ENCODE measurements at regions not wholly inside any gene's neighbourhood (a gene's known extent, or its start where the extent isn't known, plus 50 kb on each side); places are given as distances from the start of the nearest gene placed in this dataset.

GRCh38 chr2:66895206-66895605 lies 460.3 kb downstream of the MEIS1 start:
- Mint-ChIP-seq H3K9me3 (ENCODE audit: low read depth) (peaks cover 2% of the 10 kb centered on the region), H3K4me1 (no peaks in the 10 kb centered on the region), H3K27me3 (no peaks in the 10 kb centered on the region), H3K4me3 (no peak overlapping the region), H3K27ac (no peak overlapping the region), H3K36me3 (ENCODE audit: low read depth) (no peaks in the 10 kb centered on the region)
- ATAC-seq, result no peak
- ChIA-PET POLR2A (no interaction called here), CTCF (no interaction called here)
- DNase-seq, result no peak
- intact Hi-C loops (cut with DNase I, micrococcal nuclease), result no loop called here

DNA sequence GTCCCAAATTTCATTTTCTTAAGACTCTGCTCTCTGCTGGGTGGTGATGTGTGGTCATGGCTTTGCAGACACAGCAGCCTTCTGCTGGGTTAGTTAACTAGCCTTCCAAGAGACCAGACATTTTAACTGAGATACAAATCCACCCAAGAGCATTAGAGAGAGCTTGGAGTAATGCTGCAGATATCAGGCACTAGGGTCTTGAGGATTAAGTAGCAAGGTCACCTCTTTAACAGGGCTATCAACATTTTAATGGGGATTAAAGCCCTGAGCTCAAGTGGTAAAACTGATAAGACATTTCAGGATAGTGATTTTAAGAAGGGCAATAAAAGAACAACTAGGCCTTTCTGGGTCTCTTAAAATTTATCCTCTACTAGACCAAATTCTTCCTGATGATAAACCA lies 461.2 kb downstream of the MEIS1 start:
- no peak for DNase-seq
- no peaks in the 10 kb centered on the region for H3K27me3 Mint-ChIP-seq
- CTCF ChIA-PET, result no interaction called here
- peaks cover 2% of the 10 kb centered on the region for H3K9me3 Mint-ChIP-seq (ENCODE audit: low read depth)
- H3K27ac Mint-ChIP-seq, result no peak overlapping the region
- intact Hi-C loops (cut with DNase I, micrococcal nuclease), result no loop called here
- H3K4me3 Mint-ChIP-seq, result no peak overlapping the region
- POLR2A ChIA-PET, result no interaction called here
- ATAC-seq, result no peak
- H3K4me1 Mint-ChIP-seq, result no peaks in the 10 kb centered on the region
- H3K36me3 Mint-ChIP-seq (ENCODE audit: low read depth), result no peaks in the 10 kb centered on the region

- no peak for ATAC-seq
- H3K4me1 Mint-ChIP-seq, result no peaks in the 10 kb centered on the region
- intact Hi-C loops (cut with DNase I, micrococcal nuclease), result no loop called here
- ChIA-PET CTCF (no interaction called here), POLR2A (no interaction called here)
- H3K27ac Mint-ChIP-seq, result no peak overlapping the region
- H3K4me3 Mint-ChIP-seq, result no peak overlapping the region
- no peaks in the 10 kb centered on the region for H3K27me3 Mint-ChIP-seq
- H3K9me3 Mint-ChIP-seq (ENCODE audit: low read depth), result peaks cover 2% of the 10 kb centered on the region
- DNase-seq, result no peak
- H3K36me3 Mint-ChIP-seq (ENCODE audit: low read depth), result no peaks in the 10 kb centered on the region
Observed at GRCh38 chr2:66897181-66897580, 462.3 kb downstream of the MEIS1 start.

DNA sequence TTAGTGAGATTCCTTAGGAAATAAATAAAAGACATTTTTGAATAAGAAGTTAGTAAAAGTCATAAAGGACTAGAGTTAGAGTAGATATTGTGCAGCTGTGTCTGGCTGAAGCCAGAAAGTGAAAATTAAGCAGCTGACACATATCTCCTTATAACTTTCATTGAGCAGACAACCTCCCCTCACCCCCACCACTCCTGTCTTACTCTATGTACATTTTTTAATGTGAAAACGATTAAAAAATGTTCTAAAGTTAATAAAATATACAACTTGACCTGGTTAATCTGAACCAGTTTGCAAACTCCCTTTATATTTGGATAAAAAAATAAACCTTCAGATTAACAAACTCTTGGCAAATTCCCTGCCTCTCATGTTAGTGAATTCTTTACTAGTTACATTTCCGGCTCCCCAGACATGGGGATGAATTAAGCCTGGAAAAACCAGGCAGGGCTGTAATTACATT lies 462.8 kb downstream of the MEIS1 start:
- no peak for DNase-seq
- peaks cover 2% of the 10 kb centered on the region for H3K9me3 Mint-ChIP-seq (ENCODE audit: low read depth)
- no peak overlapping the region for H3K4me3 Mint-ChIP-seq
- intact Hi-C loops (cut with DNase I, micrococcal nuclease), result no loop called here
- POLR2A ChIA-PET, result no interaction called here
- H3K27ac Mint-ChIP-seq, result no peak overlapping the region
- no peaks in the 10 kb centered on the region for H3K36me3 Mint-ChIP-seq (ENCODE audit: low read depth)
- no peaks in the 10 kb centered on the region for H3K4me1 Mint-ChIP-seq
- H3K27me3 Mint-ChIP-seq, result no peaks in the 10 kb centered on the region
- no peak for ATAC-seq
- CTCF ChIA-PET, result no interaction called here

DNA sequence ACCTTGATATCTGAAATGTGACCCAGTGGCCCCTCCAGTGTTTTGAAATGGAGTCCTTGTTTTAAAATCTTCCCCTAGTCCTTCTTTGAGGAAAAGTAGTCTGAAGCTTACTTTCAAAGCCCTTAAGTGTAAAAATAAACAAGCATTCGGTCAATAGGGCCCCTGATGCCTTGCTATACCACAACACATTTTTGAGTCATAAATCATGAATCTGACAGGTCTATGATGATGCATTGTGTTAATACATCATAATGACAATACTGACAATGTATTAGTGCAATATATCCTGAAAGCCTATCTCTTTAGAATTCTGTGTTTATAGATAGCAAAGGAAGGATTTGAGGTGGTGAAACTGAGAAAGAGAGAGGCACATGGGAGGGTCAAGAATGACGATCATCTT lies 464.2 kb downstream of the MEIS1 start:
- ChIA-PET CTCF (no interaction called here), POLR2A (no interaction called here)
- ATAC-seq (no peak), DNase-seq (no peak)
- Mint-ChIP-seq H3K4me3 (no peak overlapping the region), H3K27me3 (no peaks in the 10 kb centered on the region), H3K4me1 (no peaks in the 10 kb centered on the region), H3K36me3 (ENCODE audit: low read depth) (no peaks in the 10 kb centered on the region), H3K9me3 (ENCODE audit: low read depth) (peaks cover 2% of the 10 kb centered on the region), H3K27ac (no peak overlapping the region)
- intact Hi-C loops (cut with DNase I, micrococcal nuclease), result no loop called here

DNA sequence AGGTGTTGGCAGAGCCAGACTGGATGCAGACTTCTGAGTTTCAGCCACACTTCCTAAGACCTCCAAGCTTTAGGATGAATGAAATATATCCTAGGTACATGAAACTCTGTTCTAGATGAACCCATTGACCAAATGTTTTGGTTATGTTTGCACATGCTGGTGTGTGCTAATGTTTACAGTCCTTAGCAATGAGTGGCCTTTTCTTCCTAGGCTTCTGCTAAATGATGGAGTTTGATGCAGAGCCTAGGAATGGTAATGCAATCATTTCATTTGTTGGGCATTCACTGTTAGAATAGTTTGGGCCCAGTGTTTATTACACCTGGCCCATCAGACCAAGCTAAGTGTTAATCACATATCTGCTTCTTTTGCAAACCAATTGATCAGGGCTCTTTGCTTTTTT lies 464.7 kb downstream of the MEIS1 start:
- H3K4me1 Mint-ChIP-seq, result no peaks in the 10 kb centered on the region
- ChIA-PET POLR2A (no interaction called here), CTCF (no interaction called here)
- no peak for ATAC-seq
- intact Hi-C loops (cut with DNase I, micrococcal nuclease), result no loop called here
- no peak overlapping the region for H3K4me3 Mint-ChIP-seq
- no peak for DNase-seq
- no peaks in the 10 kb centered on the region for H3K36me3 Mint-ChIP-seq (ENCODE audit: low read depth)
- peaks cover 2% of the 10 kb centered on the region for H3K9me3 Mint-ChIP-seq (ENCODE audit: low read depth)
- H3K27me3 Mint-ChIP-seq, result no peaks in the 10 kb centered on the region
- no peak overlapping the region for H3K27ac Mint-ChIP-seq

DNA sequence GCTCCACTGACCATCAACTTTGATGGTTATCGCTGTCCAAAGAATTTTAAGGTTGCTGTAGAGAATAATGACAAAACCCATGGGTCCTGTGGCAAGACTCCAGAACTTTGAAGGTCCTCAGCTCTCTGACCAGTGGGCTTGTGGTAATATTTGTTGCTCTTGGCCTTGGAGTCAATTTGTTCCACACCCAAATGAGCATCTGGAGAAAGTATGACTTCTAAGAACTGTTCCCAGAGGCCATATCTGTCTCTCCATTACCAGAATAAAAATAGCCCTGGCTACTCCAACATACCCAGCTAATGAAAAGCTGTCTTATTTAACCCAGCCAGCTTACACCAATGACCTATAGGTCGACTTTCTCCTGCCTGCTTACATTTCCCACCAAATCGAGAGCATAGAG lies 466.4 kb downstream of the MEIS1 start:
- ChIA-PET CTCF (no interaction called here), POLR2A (no interaction called here)
- H3K36me3 Mint-ChIP-seq (ENCODE audit: low read depth), result no peaks in the 10 kb centered on the region
- no peak for DNase-seq
- no peaks in the 10 kb centered on the region for H3K27me3 Mint-ChIP-seq
- no peaks in the 10 kb centered on the region for H3K4me1 Mint-ChIP-seq
- no peak overlapping the region for H3K27ac Mint-ChIP-seq
- intact Hi-C loops (cut with DNase I, micrococcal nuclease), result no loop called here
- ATAC-seq, result no peak
- no peak overlapping the region for H3K4me3 Mint-ChIP-seq
- H3K9me3 Mint-ChIP-seq (ENCODE audit: low read depth), result peaks cover 4% of the 10 kb centered on the region

DNA sequence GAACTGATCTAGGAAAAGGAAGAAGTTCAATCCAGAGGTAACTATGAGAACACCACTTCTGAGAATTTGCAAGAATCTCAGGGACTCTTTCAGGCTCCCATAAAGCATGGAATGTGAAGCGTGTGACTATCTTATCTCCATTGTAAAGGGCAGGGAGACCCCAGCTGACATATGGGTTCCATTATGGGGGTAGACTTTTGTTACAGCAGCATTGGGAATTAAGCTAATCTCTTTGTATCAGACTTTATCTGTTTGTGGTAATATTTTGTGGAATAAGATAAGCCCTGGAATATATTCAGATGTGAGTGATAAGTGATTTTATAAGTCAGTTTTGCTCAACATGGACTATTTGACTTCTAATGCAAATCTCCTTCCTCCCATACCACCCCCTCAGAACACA lies 468.3 kb downstream of the MEIS1 start:
- Mint-ChIP-seq H3K4me3 (no peak overlapping the region), H3K4me1 (no peaks in the 10 kb centered on the region), H3K9me3 (ENCODE audit: low read depth) (peaks cover 2% of the 10 kb centered on the region), H3K27me3 (no peaks in the 10 kb centered on the region), H3K36me3 (ENCODE audit: low read depth) (no peaks in the 10 kb centered on the region), H3K27ac (no peak overlapping the region)
- DNase-seq (no peak), ATAC-seq (no peak)
- intact Hi-C loops (cut with DNase I, micrococcal nuclease), result no loop called here
- ChIA-PET POLR2A (no interaction called here), CTCF (no interaction called here)

DNA sequence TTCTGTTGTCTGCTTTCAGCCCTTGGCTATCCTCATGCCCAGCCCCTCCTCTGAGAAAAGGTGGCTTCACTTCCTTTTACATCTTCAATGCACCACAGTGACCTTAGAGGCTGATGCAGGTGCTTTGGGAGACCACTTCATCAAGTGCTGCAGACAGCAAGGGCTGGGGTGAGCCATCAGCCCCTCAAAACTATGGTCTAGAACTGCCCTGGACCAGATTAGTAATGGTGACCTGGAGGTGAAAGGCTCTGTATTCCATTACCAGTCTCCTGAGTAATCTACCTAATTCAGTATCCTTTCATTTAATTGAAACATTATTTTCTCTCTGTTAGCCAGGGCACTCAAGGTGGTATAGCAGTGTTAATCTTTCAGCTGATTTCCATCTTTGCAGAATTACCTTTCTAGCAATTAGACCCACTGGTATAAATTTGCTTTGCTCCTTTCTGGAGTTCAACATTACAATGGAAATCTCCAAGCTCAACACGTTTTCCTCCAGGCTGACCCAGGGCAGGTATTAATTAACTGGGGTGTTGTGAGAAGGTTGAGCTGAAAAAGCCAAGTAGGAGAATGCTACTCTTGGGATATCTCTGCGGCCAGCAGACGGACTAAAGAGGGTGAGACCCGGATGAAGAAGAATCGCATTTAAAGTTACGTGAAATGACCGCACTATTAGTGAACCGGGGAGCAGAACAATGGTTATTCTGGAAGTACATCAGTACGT lies 469.0 kb downstream of the MEIS1 start:
- DNase-seq, result no peak
- no peaks in the 10 kb centered on the region for H3K4me1 Mint-ChIP-seq
- ChIA-PET CTCF (no interaction called here), POLR2A (no interaction called here)
- intact Hi-C loops (cut with DNase I, micrococcal nuclease), result no loop called here
- no peaks in the 10 kb centered on the region for H3K27me3 Mint-ChIP-seq
- ATAC-seq, result no peak
- no peak overlapping the region for H3K27ac Mint-ChIP-seq
- H3K9me3 Mint-ChIP-seq (ENCODE audit: low read depth), result peaks cover 2% of the 10 kb centered on the region
- no peaks in the 10 kb centered on the region for H3K36me3 Mint-ChIP-seq (ENCODE audit: low read depth)
- H3K4me3 Mint-ChIP-seq, result no peak overlapping the region

GRCh38 chr2:66915237-66915636 lies 480.3 kb downstream of the MEIS1 start:
- H3K36me3 Mint-ChIP-seq (ENCODE audit: low read depth), result no peaks in the 10 kb centered on the region
- intact Hi-C loops (cut with DNase I, micrococcal nuclease), result no loop called here
- no peak for DNase-seq
- no peaks in the 10 kb centered on the region for H3K4me1 Mint-ChIP-seq
- CTCF ChIA-PET, result no interaction called here
- no peaks in the 10 kb centered on the region for H3K27me3 Mint-ChIP-seq
- H3K9me3 Mint-ChIP-seq (ENCODE audit: low read depth), result peaks cover 2% of the 10 kb centered on the region
- H3K4me3 Mint-ChIP-seq, result no peak overlapping the region
- no peak overlapping the region for H3K27ac Mint-ChIP-seq
- no peak for ATAC-seq
- POLR2A ChIA-PET, result no interaction called here

DNA sequence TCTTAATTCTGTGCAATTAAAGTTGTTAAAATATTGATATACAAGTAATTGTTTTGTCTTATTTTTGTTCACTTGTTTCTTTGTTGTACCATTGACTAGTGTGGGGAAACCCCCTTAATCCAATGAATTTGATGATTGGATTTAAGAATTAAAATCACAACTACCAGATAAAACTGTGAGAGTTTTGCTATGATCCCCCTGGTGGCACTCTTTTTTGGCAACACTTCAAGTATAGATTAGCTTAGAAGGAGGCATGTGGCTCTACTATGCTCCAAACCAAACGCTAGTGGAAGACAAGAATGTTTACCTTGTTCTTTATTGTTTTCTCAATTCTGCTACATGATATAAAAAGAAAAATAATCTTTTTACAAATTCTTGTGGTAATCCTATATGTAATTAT lies 477.8 kb upstream of the ETAA1 start:
- no peak overlapping the region for H3K4me3 Mint-ChIP-seq
- no peaks in the 10 kb centered on the region for H3K36me3 Mint-ChIP-seq (ENCODE audit: low read depth)
- intact Hi-C loops (cut with DNase I, micrococcal nuclease), result no loop called here
- H3K27ac Mint-ChIP-seq, result no peak overlapping the region
- no peaks in the 10 kb centered on the region for H3K4me1 Mint-ChIP-seq
- POLR2A ChIA-PET, result no interaction called here
- DNase-seq (no peak), ATAC-seq (no peak)
- no peaks in the 10 kb centered on the region for H3K9me3 Mint-ChIP-seq (ENCODE audit: low read depth)
- CTCF ChIA-PET, result no interaction called here
- H3K27me3 Mint-ChIP-seq, result no peaks in the 10 kb centered on the region

- H3K27me3 Mint-ChIP-seq, result no peaks in the 10 kb centered on the region
- H3K36me3 Mint-ChIP-seq (ENCODE audit: low read depth), result no peaks in the 10 kb centered on the region
- H3K27ac Mint-ChIP-seq, result no peak overlapping the region
- H3K9me3 Mint-ChIP-seq (ENCODE audit: low read depth), result no peaks in the 10 kb centered on the region
- intact Hi-C loops (cut with DNase I, micrococcal nuclease), result no loop called here
- DNase-seq (no peak), ATAC-seq (no peak)
- H3K4me3 Mint-ChIP-seq, result no peak overlapping the region
- CTCF ChIA-PET, result no interaction called here
- POLR2A ChIA-PET, result no interaction called here
- no peaks in the 10 kb centered on the region for H3K4me1 Mint-ChIP-seq
Observed at GRCh38 chr2:66920415-66920814, 476.7 kb upstream of the ETAA1 start.

GRCh38 chr2:66925128-66925527 lies 472.0 kb upstream of the ETAA1 start:
- no peaks in the 10 kb centered on the region for H3K9me3 Mint-ChIP-seq (ENCODE audit: low read depth)
- no peaks in the 10 kb centered on the region for H3K4me1 Mint-ChIP-seq
- H3K27ac Mint-ChIP-seq, result no peak overlapping the region
- POLR2A ChIA-PET, result no interaction called here
- intact Hi-C loops (cut with DNase I, micrococcal nuclease), result no loop called here
- no peak for DNase-seq
- ATAC-seq, result no peak
- no peaks in the 10 kb centered on the region for H3K27me3 Mint-ChIP-seq
- CTCF ChIA-PET, result no interaction called here
- no peak overlapping the region for H3K4me3 Mint-ChIP-seq
- no peaks in the 10 kb centered on the region for H3K36me3 Mint-ChIP-seq (ENCODE audit: low read depth)

Measured in activated CD4-positive, alpha-beta T cell treated with anti-CD3 and anti-CD28 coated beads for 36 hours (primary cell).